ENCODE measurements at regions not wholly inside any gene's neighbourhood (a gene's known extent, or its start where the extent isn't known, plus 50 kb on each side); places are given as distances from the start of the nearest gene placed in this dataset.

DNA sequence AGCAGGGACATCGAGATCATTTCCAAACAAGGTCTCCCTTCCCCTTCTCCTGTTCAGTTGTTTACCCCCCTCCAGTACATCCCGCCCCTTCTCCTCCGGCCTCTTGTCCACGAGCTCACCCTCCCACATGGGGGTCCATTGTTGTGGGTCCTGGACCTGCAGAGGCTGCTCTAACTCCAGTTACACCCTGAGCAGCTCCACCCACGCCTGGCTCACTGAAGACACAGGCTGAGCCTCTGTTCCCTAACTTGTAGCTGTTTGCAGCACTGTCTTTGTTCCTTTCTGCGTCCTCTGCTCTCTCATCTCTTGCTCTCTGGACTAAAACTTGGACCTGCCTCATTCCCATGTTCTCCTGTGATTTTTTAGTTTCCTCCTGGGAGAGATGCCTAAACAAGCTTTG lies 377.5 kb downstream of the MED10 start:
- TF ChIP-seq, protein P1, sequence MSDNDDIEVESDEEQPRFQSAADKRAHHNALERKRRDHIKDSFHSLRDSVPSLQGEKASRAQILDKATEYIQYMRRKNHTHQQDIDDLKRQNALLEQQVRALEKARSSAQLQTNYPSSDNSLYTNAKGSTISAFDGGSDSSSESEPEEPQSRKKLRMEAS (IDR thresholded peaks at IDR 0.05) = no peak
- TF ChIP-seq ZBTB7A (IDR thresholded peaks at IDR 0.05; ENCODE audit: low read depth) (no peak), FOXM1 (IDR thresholded peaks at IDR 0.05; ENCODE audit: borderline replicate concordance, low read depth) (no peak), RAD21 (IDR thresholded peaks at IDR 0.05; ENCODE audit: low read depth) (no peak), EP300 (IDR thresholded peaks at IDR 0.05; ENCODE audit: borderline replicate concordance) (no peak), TCF12 (IDR thresholded peaks at IDR 0.05; ENCODE audit: low read depth) (no peak)

DNA sequence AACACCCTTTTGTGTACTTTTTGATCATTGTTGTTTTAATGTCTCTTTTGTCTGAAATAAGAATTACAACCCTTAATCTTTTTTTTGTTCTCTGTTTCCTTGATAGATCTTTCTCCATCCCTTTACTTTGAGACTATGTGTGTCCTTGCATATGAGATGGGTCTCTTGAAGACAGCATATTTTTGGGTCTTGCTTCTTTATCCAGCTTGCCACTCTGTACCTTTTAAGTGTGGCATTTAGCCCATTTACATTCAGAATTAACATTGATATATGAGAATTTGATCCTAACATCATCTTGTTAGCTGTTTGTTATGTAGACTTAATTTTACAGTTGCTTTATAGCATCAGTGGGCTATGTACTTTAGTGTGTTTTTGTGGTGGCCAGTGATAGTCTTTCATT lies 382.5 kb downstream of the MED10 start:
- no peak for TF ChIP-seq YY1 (IDR thresholded peaks at IDR 0.05; ENCODE audit: low read depth)
- TF ChIP-seq, protein P2, sequence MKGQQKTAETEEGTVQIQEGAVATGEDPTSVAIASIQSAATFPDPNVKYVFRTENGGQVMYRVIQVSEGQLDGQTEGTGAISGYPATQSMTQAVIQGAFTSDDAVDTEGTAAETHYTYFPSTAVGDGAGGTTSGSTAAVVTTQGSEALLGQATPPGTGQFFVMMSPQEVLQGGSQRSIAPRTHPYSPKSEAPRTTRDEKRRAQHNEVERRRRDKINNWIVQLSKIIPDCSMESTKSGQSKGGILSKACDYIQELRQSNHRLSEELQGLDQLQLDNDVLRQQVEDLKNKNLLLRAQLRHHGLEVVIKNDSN (IDR thresholded peaks at IDR 0.05) = no peak
- TF ChIP-seq TCF12 (IDR thresholded peaks at IDR 0.05; ENCODE audit: low read depth) = no peak
- no peak for TF ChIP-seq CREB1 (IDR thresholded peaks at IDR 0.05; ENCODE audit: low read depth)
- TF ChIP-seq ZBTB7A (IDR thresholded peaks at IDR 0.05; ENCODE audit: low read depth) = no peak
- TF ChIP-seq TEAD4 (IDR thresholded peaks at IDR 0.05) = no peak
- TF ChIP-seq, protein P3, sequence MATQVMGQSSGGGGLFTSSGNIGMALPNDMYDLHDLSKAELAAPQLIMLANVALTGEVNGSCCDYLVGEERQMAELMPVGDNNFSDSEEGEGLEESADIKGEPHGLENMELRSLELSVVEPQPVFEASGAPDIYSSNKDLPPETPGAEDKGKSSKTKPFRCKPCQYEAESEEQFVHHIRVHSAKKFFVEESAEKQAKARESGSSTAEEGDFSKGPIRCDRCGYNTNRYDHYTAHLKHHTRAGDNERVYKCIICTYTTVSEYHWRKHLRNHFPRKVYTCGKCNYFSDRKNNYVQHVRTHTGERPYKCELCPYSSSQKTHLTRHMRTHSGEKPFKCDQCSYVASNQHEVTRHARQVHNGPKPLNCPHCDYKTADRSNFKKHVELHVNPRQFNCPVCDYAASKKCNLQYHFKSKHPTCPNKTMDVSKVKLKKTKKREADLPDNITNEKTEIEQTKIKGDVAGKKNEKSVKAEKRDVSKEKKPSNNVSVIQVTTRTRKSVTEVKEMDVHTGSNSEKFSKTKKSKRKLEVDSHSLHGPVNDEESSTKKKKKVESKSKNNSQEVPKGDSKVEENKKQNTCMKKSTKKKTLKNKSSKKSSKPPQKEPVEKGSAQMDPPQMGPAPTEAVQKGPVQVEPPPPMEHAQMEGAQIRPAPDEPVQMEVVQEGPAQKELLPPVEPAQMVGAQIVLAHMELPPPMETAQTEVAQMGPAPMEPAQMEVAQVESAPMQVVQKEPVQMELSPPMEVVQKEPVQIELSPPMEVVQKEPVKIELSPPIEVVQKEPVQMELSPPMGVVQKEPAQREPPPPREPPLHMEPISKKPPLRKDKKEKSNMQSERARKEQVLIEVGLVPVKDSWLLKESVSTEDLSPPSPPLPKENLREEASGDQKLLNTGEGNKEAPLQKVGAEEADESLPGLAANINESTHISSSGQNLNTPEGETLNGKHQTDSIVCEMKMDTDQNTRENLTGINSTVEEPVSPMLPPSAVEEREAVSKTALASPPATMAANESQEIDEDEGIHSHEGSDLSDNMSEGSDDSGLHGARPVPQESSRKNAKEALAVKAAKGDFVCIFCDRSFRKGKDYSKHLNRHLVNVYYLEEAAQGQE (IDR thresholded peaks at IDR 0.05; ENCODE audit: low read depth) = no peak
- TF ChIP-seq RAD21 (IDR thresholded peaks at IDR 0.05; ENCODE audit: low read depth) = no peak
- TF ChIP-seq CEBPB (IDR thresholded peaks at IDR 0.05) = no peak
- no peak for TF ChIP-seq EGR1 (IDR thresholded peaks at IDR 0.05)
- no peak for TF ChIP-seq FOXM1 (IDR thresholded peaks at IDR 0.05; ENCODE audit: borderline replicate concordance, low read depth)
- no peak for TF ChIP-seq TAF1 (IDR thresholded peaks at IDR 0.05; ENCODE audit: low read depth)
- TF ChIP-seq EP300 (IDR thresholded peaks at IDR 0.05; ENCODE audit: borderline replicate concordance) = no peak
- TF ChIP-seq, protein P1 (IDR thresholded peaks at IDR 0.05) = no peak
- no peak for TF ChIP-seq NFIC (IDR thresholded peaks at IDR 0.05)

DNA sequence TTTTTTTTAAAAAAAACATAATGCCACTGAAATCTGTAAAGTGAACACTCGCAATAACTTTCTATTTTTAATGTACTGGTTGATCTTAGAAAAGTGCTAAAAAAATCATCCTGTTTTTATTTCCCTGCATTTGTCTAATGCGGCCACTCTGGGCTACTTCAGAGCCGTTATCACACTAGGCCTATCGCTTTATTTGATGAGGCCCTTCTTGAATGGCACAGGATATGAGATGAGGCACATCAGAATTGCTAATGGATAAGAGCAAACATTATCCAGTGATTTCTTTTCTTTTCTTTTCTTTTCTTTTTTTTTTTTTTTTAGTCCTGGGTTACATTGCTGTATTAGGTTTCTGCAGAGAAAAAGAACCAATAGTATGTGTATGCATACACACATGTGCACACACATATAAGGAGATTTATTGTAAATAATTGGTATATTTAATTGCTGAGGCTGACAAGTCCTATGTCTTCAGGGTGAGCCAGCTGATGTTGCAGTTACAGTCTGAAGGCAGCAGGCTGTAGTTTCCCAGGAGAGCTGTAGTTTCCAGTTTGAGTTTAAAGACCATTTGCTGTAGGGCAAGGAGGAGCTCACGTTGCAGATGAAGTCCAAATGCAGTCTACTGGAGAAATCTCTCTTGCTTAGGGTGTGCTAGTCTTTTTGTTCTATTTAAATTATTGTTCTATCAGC lies 391.7 kb downstream of the MED10 start:
- no peak for TF ChIP-seq ZBTB7A (IDR thresholded peaks at IDR 0.05; ENCODE audit: low read depth)
- no peak for TF ChIP-seq NFIC (IDR thresholded peaks at IDR 0.05)
- TF ChIP-seq RAD21 (IDR thresholded peaks at IDR 0.05; ENCODE audit: low read depth) = no peak
- TF ChIP-seq, protein P2 (IDR thresholded peaks at IDR 0.05) = no peak
- no peak for TF ChIP-seq TAF1 (IDR thresholded peaks at IDR 0.05; ENCODE audit: low read depth)
- no peak for TF ChIP-seq CEBPB (IDR thresholded peaks at IDR 0.05)

DNA sequence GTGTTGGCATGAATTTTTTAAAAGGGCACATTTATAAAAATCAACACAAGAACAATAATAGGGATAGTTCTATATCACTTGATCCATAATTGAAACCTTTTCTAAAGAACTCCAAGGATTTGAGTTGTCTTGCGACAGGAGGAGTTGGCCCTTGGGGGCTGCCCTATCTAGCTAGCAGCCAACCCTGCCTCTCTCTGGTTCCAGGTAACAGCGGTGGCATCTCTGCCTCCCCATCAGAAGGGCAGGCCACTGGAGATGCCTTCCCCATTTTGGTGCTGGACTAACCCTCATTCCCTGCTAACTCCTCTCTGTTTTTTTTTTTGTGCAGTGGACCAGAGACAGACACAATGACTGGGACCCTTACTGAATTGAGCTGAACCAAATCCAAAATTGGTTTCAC lies 393.0 kb downstream of the MED10 start:
- TF ChIP-seq ZBTB7A (IDR thresholded peaks at IDR 0.05; ENCODE audit: low read depth) (no peak), CREB1 (IDR thresholded peaks at IDR 0.05; ENCODE audit: low read depth) (no peak), NFIC (IDR thresholded peaks at IDR 0.05) (no peak), TAF1 (IDR thresholded peaks at IDR 0.05; ENCODE audit: low read depth) (no peak), RAD21 (IDR thresholded peaks at IDR 0.05; ENCODE audit: low read depth) (no peak), EP300 (IDR thresholded peaks at IDR 0.05; ENCODE audit: borderline replicate concordance) (no peak), FOXM1 (IDR thresholded peaks at IDR 0.05; ENCODE audit: borderline replicate concordance, low read depth) (no peak)
- TF ChIP-seq, protein P2 (IDR thresholded peaks at IDR 0.05) = no peak

DNA sequence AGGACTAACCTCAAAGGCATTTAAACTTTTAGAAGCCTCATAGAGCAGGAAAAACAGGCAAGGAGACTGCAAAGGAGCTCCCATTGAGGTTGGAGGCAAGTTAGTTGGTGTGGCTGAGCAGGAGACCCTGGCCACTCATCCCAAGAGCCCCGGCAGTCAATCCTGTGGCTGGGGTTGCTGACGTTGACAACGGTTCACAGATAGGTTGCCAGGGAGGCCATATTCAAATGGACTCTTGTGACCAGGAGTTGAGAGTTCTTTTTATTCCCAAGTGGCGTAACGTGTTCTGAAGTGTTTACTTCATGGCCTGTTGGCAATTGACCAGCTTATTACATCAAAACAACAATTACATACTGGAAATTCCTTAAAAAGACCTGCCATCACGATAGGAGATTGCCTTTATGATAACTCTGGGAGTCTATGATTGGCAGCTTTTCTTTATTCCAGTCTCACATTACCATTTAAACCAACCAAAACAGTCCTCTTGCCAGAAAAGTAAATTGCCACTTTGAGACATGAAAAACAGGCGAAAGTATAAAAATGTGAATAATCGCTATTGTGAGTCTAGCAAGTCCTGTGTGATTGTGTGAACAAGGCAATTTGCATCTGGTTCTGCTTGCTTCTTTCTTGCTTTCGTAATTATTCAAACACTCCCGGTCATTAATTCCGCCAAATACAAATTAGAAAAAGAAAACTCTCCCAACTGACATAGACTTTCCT lies 394.9 kb downstream of the MED10 start:
- TF ChIP-seq, protein P2 (IDR thresholded peaks at IDR 0.05) = no peak
- no peak for TF ChIP-seq ZBTB7A (IDR thresholded peaks at IDR 0.05; ENCODE audit: low read depth)
- TF ChIP-seq YY1 (IDR thresholded peaks at IDR 0.05; ENCODE audit: low read depth) = no peak
- no peak for TF ChIP-seq NFIC (IDR thresholded peaks at IDR 0.05)
- TF ChIP-seq, protein P1 (IDR thresholded peaks at IDR 0.05) = no peak

DNA sequence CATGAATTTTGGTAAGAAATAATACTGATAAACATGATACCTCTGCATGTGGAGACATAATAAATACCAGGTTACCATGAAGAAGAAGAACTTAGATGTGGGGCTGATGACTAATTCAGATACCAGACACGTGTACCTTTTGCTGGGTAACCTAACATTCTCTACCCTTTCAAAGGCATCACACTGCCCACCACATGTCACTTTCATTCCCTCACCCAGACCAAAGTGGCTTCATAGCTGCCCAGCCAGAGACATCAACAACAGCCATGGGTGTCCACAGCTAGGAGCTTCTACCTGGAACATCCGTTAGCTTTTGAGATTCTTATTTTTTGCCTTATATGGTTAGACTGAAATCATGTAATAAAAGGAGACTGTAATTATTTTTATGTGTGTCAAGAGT lies 396.8 kb downstream of the MED10 start:
- TF ChIP-seq TCF12 (IDR thresholded peaks at IDR 0.05; ENCODE audit: low read depth) = no peak
- TF ChIP-seq NFIC (IDR thresholded peaks at IDR 0.05) = no peak
- no peak for TF ChIP-seq TEAD4 (IDR thresholded peaks at IDR 0.05)
- TF ChIP-seq RAD21 (IDR thresholded peaks at IDR 0.05; ENCODE audit: low read depth) = no peak
- TF ChIP-seq CREB1 (IDR thresholded peaks at IDR 0.05; ENCODE audit: low read depth) = no peak
- no peak for TF ChIP-seq TAF1 (IDR thresholded peaks at IDR 0.05; ENCODE audit: low read depth)
- TF ChIP-seq EP300 (IDR thresholded peaks at IDR 0.05; ENCODE audit: borderline replicate concordance) = no peak
- TF ChIP-seq, protein P3 (IDR thresholded peaks at IDR 0.05; ENCODE audit: low read depth) = no peak
- TF ChIP-seq, protein P2 (IDR thresholded peaks at IDR 0.05) = no peak
- no peak for TF ChIP-seq EGR1 (IDR thresholded peaks at IDR 0.05)
- no peak for TF ChIP-seq CEBPB (IDR thresholded peaks at IDR 0.05)
- no peak for TF ChIP-seq YY1 (IDR thresholded peaks at IDR 0.05; ENCODE audit: low read depth)
- TF ChIP-seq, protein P1 (IDR thresholded peaks at IDR 0.05) = no peak
